GM12878 (cell line): ENCODE measurements at regions not wholly inside any gene's neighbourhood (a gene's known extent, or its start where the extent isn't known, plus 50 kb on each side); places are given as distances from the start of the nearest gene placed in this dataset.

Source experiments
- ATAC-seq: fragments of 200-7000 bp; cut with Tn5 transposase; 3 replicates; pipeline ENCODE4 v1.9.1; 2020; ENCODE audit warnings: mild to moderate bottlenecking, moderate library complexity
- BruUV-seq: library from RNA; stranded (reverse); fragments of 400-500 nt; replicated peaks from 2 replicates; lab custom pipeline; 2021; lab: Mats Ljungman, UMichigan
- CTCF ChIA-PET: fragments of 300-600 bp; sonication (Branson Sonifier 250); formaldehyde crosslinking; extraction: SDS; loops from one replicate; lab custom pipeline; 2021; ENCODE audit warnings: inconsistent platforms; lab: Yijun Ruan, JAX
- POLR2A ChIA-PET: fragments of 350-600 bp; formaldehyde crosslinking; extraction: SDS; loops from one replicate; lab custom pipeline; 2021; ENCODE audit warnings: inconsistent platforms; lab: Charles Lee
- RAD21 ChIA-PET: fragments of 300-600 bp; sonication (Branson Sonifier 250); formaldehyde crosslinking; loops from one replicate; lab custom pipeline; 2023; ENCODE audit warnings: antibody characterized with exemption; ENCODE audit not compliant: unreplicated experiment; lab: Charles Lee
- SMC1A ChIA-PET: fragments of 300-600 bp; sonication (Branson Sonifier 250); formaldehyde crosslinking; loops from one replicate; lab custom pipeline; 2023; ENCODE audit not compliant: unreplicated experiment, uncharacterized antibody; lab: Charles Lee
- DNase-seq: peaks from one replicate; pipeline ENCODE4 v3.0.0-alpha.2; 2011; ENCODE audit warnings: low read depth, low spot score
- FAIRE-seq: peaks from 3 replicates; lab custom pipeline; 2011; peaks lifted over from hg19 to GRCh38; lab: Jason Lieb, UNC
- H2AFZ ChIP-seq: 2 replicates; pipeline ENCODE4 v1.6.0; 2011; ENCODE audit warnings: low read depth, low read length, control low read depth; ENCODE audit not compliant: control insufficient read depth
- H3K27ac ChIP-seq: 2 replicates; pipeline ENCODE4 v1.5.1; 2011; ENCODE audit warnings: control low read depth; ENCODE audit not compliant: control insufficient read depth, insufficient read depth
- H3K27me3 ChIP-seq, 2 experiments: replicated peaks in 1 of 2; 2 replicates each; pipeline versions ENCODE4 v1.6.0 to v1.6.1; 2011; ENCODE audit warnings: low read length in 1 of 2; ENCODE audit not compliant: control insufficient read depth in 2 of 2, insufficient read depth in 2 of 2
- H3K36me3 ChIP-seq, 2 experiments: 2 replicates each; pipeline ENCODE4 v1.5.1; 2011; ENCODE audit warnings: low read length in 1 of 2; ENCODE audit not compliant: control insufficient read depth in 2 of 2, insufficient read depth in 2 of 2
- H3K4me1 ChIP-seq: 2 replicates; pipeline ENCODE4 v1.6.1; 2011; ENCODE audit warnings: mild to moderate bottlenecking, low read length, moderate library complexity, mixed read lengths; ENCODE audit not compliant: control insufficient read depth, insufficient read depth
- H3K4me2 ChIP-seq: 2 replicates; pipeline ENCODE4 v1.6.0; 2011; ENCODE audit warnings: control low read depth; ENCODE audit not compliant: control insufficient read depth, insufficient read depth
- H3K4me3 ChIP-seq: fragments of 200-600 bp; sonication (generic); 2 replicates; pipeline ENCODE4 v1.5.1; 2016
- H3K79me2 ChIP-seq: 2 replicates; pipeline ENCODE4 v1.6.0; 2011; ENCODE audit warnings: low read length; ENCODE audit not compliant: control insufficient read depth, insufficient read depth
- H3K9ac ChIP-seq: 2 replicates; pipeline ENCODE4 v1.8.0; 2011; ENCODE audit warnings: low read length, control low read depth, mixed read lengths; ENCODE audit not compliant: control insufficient read depth, insufficient read depth
- H3K9me3 ChIP-seq: replicated peaks from 3 replicates; pipeline ENCODE4 v1.5.1; 2011; ENCODE audit warnings: mild to moderate bottlenecking, low read length; ENCODE audit not compliant: control insufficient read depth, insufficient read depth
- H4K20me1 ChIP-seq: 2 replicates; pipeline ENCODE4 v1.6.0; 2011; ENCODE audit not compliant: control insufficient read depth, insufficient read depth
- MYB ChIP-seq: fragments of 150-350 bp; IDR thresholded peaks from 2 replicates; pipeline ENCODE4 v1.6.1; 2014; ENCODE audit warnings: mild to moderate bottlenecking, low read depth, low read length, borderline replicate concordance
- NFYA ChIP-seq: IDR thresholded peaks from 2 replicates; pipeline ENCODE4 v1.6.1; 2011; ENCODE audit warnings: low read depth, mild to moderate bottlenecking, low read length, improper control_type of control experiment, borderline replicate concordance
- NR2F1 ChIP-seq: fragments of 450-650 bp; conservative IDR thresholded peaks from 2 replicates; pipeline ENCODE4 v1.6.1; 2017; ENCODE audit warnings: mild to moderate bottlenecking
- POLR2AphosphoS5 ChIP-seq: IDR thresholded peaks from 2 replicates; pipeline ENCODE4 v1.6.1; 2011; ENCODE audit warnings: mild to moderate bottlenecking, low read length, inconsistent platforms
- TBL1XR1 ChIP-seq: IDR thresholded peaks from 2 replicates; pipeline ENCODE4 v1.6.1; 2012; ENCODE audit warnings: low read depth, low read length, improper control_type of control experiment
- TCF7 ChIP-seq: IDR thresholded peaks from 2 replicates; pipeline ENCODE4 v1.6.1; 2014; ENCODE audit warnings: antibody characterized with exemption, borderline replicate concordance
- ZBTB11 ChIP-seq: fragments of 450-650 bp; formaldehyde crosslinking; IDR thresholded peaks from 2 replicates; pipeline ENCODE4 v1.5.0; 2022; ENCODE audit warnings: mild to moderate bottlenecking, missing genetic modification characterization
- WGBS: methylation state at CpG from one replicate; pipeline ENCODE4 v1.1.6; 2016; ENCODE audit warnings: low lambda C conversion rate; ENCODE audit not compliant: insufficient replicate concordance, insufficient coverage; ENCODE audit errors: missing lambda C conversion rate; 5-methylcytosine and 5-hydroxymethylcytosine counted together
- in situ Hi-C: fragments of 300-500 bp; cut with MboI; formaldehyde crosslinking; loops from 9 replicates; pipeline ENCODE4 v1.14.3; 2018; ENCODE audit warnings: mixed read lengths
- intact Hi-C: fragments of 100-400 bp; cut with micrococcal nuclease; formaldehyde crosslinking; loops from one replicate; pipeline ENCODE4 v1.14.2; 2022; ENCODE audit not compliant: unreplicated experiment

DNA sequence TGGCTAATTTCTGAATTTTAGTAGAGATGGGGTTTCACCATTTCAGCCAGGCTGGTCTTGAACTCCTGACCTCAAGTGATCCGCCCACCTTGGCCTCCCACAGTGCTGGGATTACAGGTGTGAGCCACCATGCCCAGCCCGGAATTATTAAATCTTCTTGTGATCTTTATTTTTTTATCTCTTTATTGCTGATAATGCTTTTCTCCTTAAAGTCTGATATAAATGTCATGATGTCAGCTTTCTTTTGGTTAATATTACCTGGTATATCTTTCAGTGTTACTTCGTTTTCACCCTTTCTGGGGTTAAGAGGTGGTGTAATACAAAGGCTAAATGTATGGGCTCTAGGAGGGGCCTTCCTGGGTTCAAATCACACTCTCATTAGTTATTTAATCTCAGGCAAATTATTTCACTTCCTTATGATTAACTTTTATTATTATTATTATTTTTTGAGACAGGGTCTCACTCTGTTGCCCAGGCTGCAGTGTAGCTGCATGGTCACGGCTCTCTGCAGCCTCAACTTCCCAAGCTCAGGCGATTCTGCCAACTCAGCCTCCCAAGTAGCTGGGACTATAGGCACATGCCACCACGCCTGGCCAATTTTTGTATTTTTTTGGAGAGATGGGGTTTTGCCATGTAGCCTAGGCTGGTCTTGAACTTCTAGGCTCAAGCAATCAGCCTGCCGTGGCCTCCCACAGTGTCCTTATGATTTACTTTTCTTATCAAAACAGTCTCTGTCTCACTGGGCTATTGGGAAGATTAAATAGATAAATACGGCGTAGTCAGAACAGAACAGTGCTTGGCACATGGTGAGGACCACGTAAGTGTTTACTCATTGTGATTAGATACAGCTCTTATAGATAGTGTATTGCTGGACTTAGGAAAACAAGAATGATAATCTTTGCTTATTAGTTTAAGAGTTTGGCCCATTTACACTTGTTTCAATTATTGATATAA lies 216.5 kb downstream of the URB2 start:
- CTCF ChIA-PET = interaction anchor here (1.0 to 2.1 kb wide), 2 partner anchors 9 to 11 kb away, joined by 3 to 8 read pairs; no protein-coding TSS in a partner anchor
- no peak for TF ChIP-seq NFYA
- TF ChIP-seq TCF7 = no peak
- TF ChIP-seq NR2F1 = no peak
- TF ChIP-seq MYB = no peak
- no peak for TF ChIP-seq POLR2AphosphoS5
- no peak for TF ChIP-seq ZBTB11 (CRISPR knock-in tag)
- no peak for TF ChIP-seq TBL1XR1
- no peaks in the 10 kb centered on the region for H3K79me2 ChIP-seq
- SMC1A ChIA-PET = interaction anchor here (1.9 kb wide), 1 partner anchor 11 kb away, joined by 9 read pairs; no protein-coding TSS in a partner anchor
- H3K27ac ChIP-seq = no peak overlapping the region
- no peak overlapping the region for H3K4me3 ChIP-seq
- no peaks in the 10 kb centered on the region for H3K9me3 ChIP-seq
- FAIRE-seq (no peak), DNase-seq (no peak), ATAC-seq (no peak)
- no peaks in the 10 kb centered on the region for H4K20me1 ChIP-seq
- H3K4me2 ChIP-seq = no peak overlapping the region
- WGBS = 57% methylated on average over 10 of the region's 10 CpGs
- H3K4me1 ChIP-seq = no peaks in the 10 kb centered on the region
- intact Hi-C loops (loop anchor here (10.0 kb wide), 1 partner anchor 178 kb away; no protein-coding TSS in a partner anchor), in situ Hi-C loops (no loop called here)
- no peaks in the 10 kb centered on the region for H3K36me3 ChIP-seq
- no peak overlapping the region for H2AFZ ChIP-seq
- no peak overlapping the region for H3K9ac ChIP-seq
- no TSS peak for BruUV-seq
- no peaks in the 10 kb centered on the region; a peak in 1 of 4 replicates for H3K27me3 ChIP-seq
- RAD21 ChIA-PET = interaction anchor here (1.3 to 1.5 kb wide), 2 partner anchors 267 kb away, joined by 4 read pairs; no protein-coding TSS in a partner anchor
- POLR2A ChIA-PET = no interaction called here
